ENCODE measurements at regions not wholly inside any gene's neighbourhood (a gene's known extent, or its start where the extent isn't known, plus 50 kb on each side); places are given as distances from the start of the nearest gene placed in this dataset.

GRCh38 chr11:19307498-19307897, 66.8 kb upstream of the E2F8 start:
- no peak for DNase-seq (ENCODE audit: low read depth in 3 of 3, low spot score in 2 of 3)

- DNase-seq (ENCODE audit: low read depth in 3 of 3, low spot score in 2 of 3) = no peak
Measured at GRCh38 chr11:19306179-19306944, 65.6 kb upstream of the E2F8 start.

- no peak for DNase-seq (ENCODE audit: low read depth in 3 of 3, low spot score in 2 of 3)
Measured at GRCh38 chr11:19301361-19301760, 60.6 kb upstream of the E2F8 start.

GRCh38 chr11:19294444-19294843, 53.7 kb upstream of the E2F8 start:
- no peak for DNase-seq (ENCODE audit: low read depth in 3 of 3, low spot score in 2 of 3)

- no peak for DNase-seq (ENCODE audit: low read depth in 3 of 3, low spot score in 2 of 3)
Measured at GRCh38 chr11:19291064-19291463, 50.3 kb upstream of the E2F8 start.
